ENCODE measurements at regions not wholly inside any gene's neighbourhood (a gene's known extent, or its start where the extent isn't known, plus 50 kb on each side); places are given as distances from the start of the nearest gene placed in this dataset.

- intact Hi-C loops (cut with micrococcal nuclease), result no loop called here
- TF ChIP-seq CTCF (IDR thresholded peaks at IDR 0.05), result no peak
- H2AFZ ChIP-seq (ENCODE audit: insufficient read depth, low read depth, low read length, poor library complexity, severe bottlenecking), result no peak overlapping the region
- no peak overlapping the region for H3K4me3 Mint-ChIP-seq
- DNase-seq, result no peak
- no peaks in the 10 kb centered on the region for H3K27me3 ChIP-seq (ENCODE audit: control insufficient read depth in 2 of 2, insufficient read depth in 2 of 2, low read length in 2 of 2)
- no peak overlapping the region for H3K27ac ChIP-seq (ENCODE audit: low read depth in 1 of 2, low read length in 2 of 2)
- H3K4me1 ChIP-seq (ENCODE audit: control insufficient read depth in 1 of 2, insufficient read depth in 2 of 2, low read length in 2 of 2), result no peaks in the 10 kb centered on the region
- H3K4me1 Mint-ChIP-seq, result no peaks in the 10 kb centered on the region
- H3K9ac ChIP-seq (ENCODE audit: insufficient read depth, low read length, poor library complexity, severe bottlenecking), result no peak overlapping the region
- no peak overlapping the region for H3K4me3 ChIP-seq (replicated peaks in 1 of 3; ENCODE audit: low read depth in 2 of 3, low read length in 3 of 3)
- peaks cover 0 to 6% (median under 1%) of the 10 kb centered on the region in 7 donors for H3K9me3 Mint-ChIP-seq
- H3K27me3 Mint-ChIP-seq (ENCODE audit: low read depth in 3 of 3), result peaks cover 0 to 1% (median 1%) of the 10 kb centered on the region in 3 donors
- H3K9me3 ChIP-seq (replicated peaks in 1 of 2; ENCODE audit: control insufficient read depth in 1 of 2, insufficient read depth in 1 of 2, low read length in 2 of 2), result no peaks in the 10 kb centered on the region
- H3K27ac Mint-ChIP-seq, result no peak overlapping the region
- no peaks in the 10 kb centered on the region for H3K79me2 ChIP-seq (ENCODE audit: insufficient read depth, low read length)
- H3K36me3 Mint-ChIP-seq, result no peaks in the 10 kb centered on the region
- no peaks in the 10 kb centered on the region for H3K36me3 ChIP-seq (replicated peaks in 1 of 2; ENCODE audit: control insufficient read depth in 1 of 2, insufficient read depth in 2 of 2, low read length in 2 of 2)
- H3K4me2 ChIP-seq (replicated peaks; ENCODE audit: extremely low read depth, low read length, poor library complexity, severe bottlenecking), result no peak overlapping the region
- no peaks in the 10 kb centered on the region for H4K20me1 ChIP-seq (ENCODE audit: insufficient read depth, low read length)
- 86% methylated on average over 2 of the region's 3 CpGs for WGBS (ENCODE audit: insufficient coverage)
Measured at GRCh38 chr3:27827041-27827440, 104.9 kb upstream of the EOMES start.

- H3K9me3 ChIP-seq (replicated peaks in 1 of 2; ENCODE audit: control insufficient read depth in 1 of 2, insufficient read depth in 1 of 2, low read length in 2 of 2), result no peaks in the 10 kb centered on the region
- no peaks in the 10 kb centered on the region for H3K36me3 Mint-ChIP-seq
- no peak overlapping the region for H3K4me3 ChIP-seq (replicated peaks in 1 of 3; ENCODE audit: low read depth in 2 of 3, low read length in 3 of 3)
- 100% methylated on average over 1 of the region's 2 CpGs for WGBS (ENCODE audit: insufficient coverage)
- no peaks in the 10 kb centered on the region for H3K79me2 ChIP-seq (ENCODE audit: insufficient read depth, low read length)
- no peak overlapping the region for H3K4me3 Mint-ChIP-seq
- H4K20me1 ChIP-seq (ENCODE audit: insufficient read depth, low read length), result no peaks in the 10 kb centered on the region
- intact Hi-C loops (cut with micrococcal nuclease), result no loop called here
- no peak for DNase-seq
- H2AFZ ChIP-seq (ENCODE audit: insufficient read depth, low read depth, low read length, poor library complexity, severe bottlenecking), result no peak overlapping the region
- TF ChIP-seq CTCF (IDR thresholded peaks at IDR 0.05), result no peak
- no peaks in the 10 kb centered on the region for H3K4me1 ChIP-seq (ENCODE audit: control insufficient read depth in 1 of 2, insufficient read depth in 2 of 2, low read length in 2 of 2)
- no peaks in the 10 kb centered on the region for H3K27me3 ChIP-seq (ENCODE audit: control insufficient read depth in 2 of 2, insufficient read depth in 2 of 2, low read length in 2 of 2)
- no peaks in the 10 kb centered on the region for H3K4me1 Mint-ChIP-seq
- H3K27me3 Mint-ChIP-seq (ENCODE audit: low read depth in 3 of 3), result peaks cover 0 to 2% (median 1%) of the 10 kb centered on the region in 3 donors
- H3K4me2 ChIP-seq (replicated peaks; ENCODE audit: extremely low read depth, low read length, poor library complexity, severe bottlenecking), result no peak overlapping the region
- H3K27ac Mint-ChIP-seq, result no peak overlapping the region
- H3K9me3 Mint-ChIP-seq, result peaks cover 0 to 6% (median 2%) of the 10 kb centered on the region in 7 donors
- no peak overlapping the region for H3K9ac ChIP-seq (ENCODE audit: insufficient read depth, low read length, poor library complexity, severe bottlenecking)
- H3K36me3 ChIP-seq (replicated peaks in 1 of 2; ENCODE audit: control insufficient read depth in 1 of 2, insufficient read depth in 2 of 2, low read length in 2 of 2), result no peaks in the 10 kb centered on the region
- no peak overlapping the region for H3K27ac ChIP-seq (ENCODE audit: low read depth in 1 of 2, low read length in 2 of 2)
Measured at GRCh38 chr3:27840807-27841594, 118.9 kb upstream of the EOMES start.
